AG09319 (cell line): ENCODE measurements at regions not wholly inside any gene's neighbourhood (a gene's known extent, or its start where the extent isn't known, plus 50 kb on each side); places are given as distances from the start of the nearest gene placed in this dataset.

Source experiments
- DNase-seq: peaks from one replicate; pipeline ENCODE4 v3.0.0-alpha.2; 2010; ENCODE audit warnings: low read depth; ENCODE audit errors: extremely low read depth
- TF ChIP-seq, protein P1 (sequence below): IDR thresholded peaks from 2 replicates; pipeline ENCODE4 v1.5.1; 2011; ENCODE audit warnings: low read depth, mild to moderate bottlenecking, inconsistent platforms, low read length, moderate library complexity

DNA sequence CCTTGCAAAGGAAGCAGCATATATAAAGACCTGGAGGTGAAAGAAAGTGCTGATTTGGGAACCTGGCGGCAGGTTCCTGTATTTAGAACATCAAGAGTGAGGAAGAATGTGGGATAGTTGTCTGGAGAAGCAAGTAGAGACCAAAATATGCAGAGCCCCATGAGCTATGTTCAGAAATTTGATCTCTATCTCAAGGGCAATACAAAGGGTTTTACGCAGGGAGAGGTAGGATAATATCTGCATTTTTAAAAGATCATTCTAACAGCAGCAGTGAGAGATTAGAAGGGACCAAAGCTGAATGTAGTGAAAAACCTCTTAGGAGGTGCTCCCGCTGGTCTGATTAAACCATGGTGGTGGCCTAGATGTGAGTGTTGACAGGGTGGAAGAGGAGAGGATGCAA, 453.9 kb upstream of the PKN2 start:
- no peak for DNase-seq
- TF ChIP-seq, protein P1, sequence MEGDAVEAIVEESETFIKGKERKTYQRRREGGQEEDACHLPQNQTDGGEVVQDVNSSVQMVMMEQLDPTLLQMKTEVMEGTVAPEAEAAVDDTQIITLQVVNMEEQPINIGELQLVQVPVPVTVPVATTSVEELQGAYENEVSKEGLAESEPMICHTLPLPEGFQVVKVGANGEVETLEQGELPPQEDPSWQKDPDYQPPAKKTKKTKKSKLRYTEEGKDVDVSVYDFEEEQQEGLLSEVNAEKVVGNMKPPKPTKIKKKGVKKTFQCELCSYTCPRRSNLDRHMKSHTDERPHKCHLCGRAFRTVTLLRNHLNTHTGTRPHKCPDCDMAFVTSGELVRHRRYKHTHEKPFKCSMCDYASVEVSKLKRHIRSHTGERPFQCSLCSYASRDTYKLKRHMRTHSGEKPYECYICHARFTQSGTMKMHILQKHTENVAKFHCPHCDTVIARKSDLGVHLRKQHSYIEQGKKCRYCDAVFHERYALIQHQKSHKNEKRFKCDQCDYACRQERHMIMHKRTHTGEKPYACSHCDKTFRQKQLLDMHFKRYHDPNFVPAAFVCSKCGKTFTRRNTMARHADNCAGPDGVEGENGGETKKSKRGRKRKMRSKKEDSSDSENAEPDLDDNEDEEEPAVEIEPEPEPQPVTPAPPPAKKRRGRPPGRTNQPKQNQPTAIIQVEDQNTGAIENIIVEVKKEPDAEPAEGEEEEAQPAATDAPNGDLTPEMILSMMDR, result no peak

GRCh38 chr1:88237058-88237457, 447.0 kb upstream of the PKN2 start:
- no peak for DNase-seq
- TF ChIP-seq, protein P1, result no peak

GRCh38 chr1:88239205-88239604, 444.9 kb upstream of the PKN2 start:
- DNase-seq, result no peak
- TF ChIP-seq, protein P1, result no peak

DNA sequence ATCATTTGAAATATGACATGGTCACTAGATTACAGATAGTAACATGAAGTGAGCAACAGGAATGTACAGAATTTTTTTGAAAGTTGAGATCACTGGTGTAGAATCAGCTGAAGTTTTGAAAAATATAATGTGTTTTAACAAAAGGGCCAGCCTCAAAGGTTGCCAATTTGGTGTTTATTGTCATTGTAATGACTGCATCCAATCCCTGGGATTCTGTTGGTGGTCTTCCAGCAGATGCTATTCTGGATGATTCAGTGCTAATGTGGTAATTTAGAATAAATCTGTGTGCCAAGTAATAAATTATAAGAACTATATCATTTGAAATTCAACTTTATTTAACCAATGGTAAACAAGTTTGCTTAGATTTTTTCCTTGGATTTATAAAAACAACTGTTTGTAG, 436.4 kb upstream of the PKN2 start:
- TF ChIP-seq, protein P1, result no peak
- DNase-seq, result no peak

DNA sequence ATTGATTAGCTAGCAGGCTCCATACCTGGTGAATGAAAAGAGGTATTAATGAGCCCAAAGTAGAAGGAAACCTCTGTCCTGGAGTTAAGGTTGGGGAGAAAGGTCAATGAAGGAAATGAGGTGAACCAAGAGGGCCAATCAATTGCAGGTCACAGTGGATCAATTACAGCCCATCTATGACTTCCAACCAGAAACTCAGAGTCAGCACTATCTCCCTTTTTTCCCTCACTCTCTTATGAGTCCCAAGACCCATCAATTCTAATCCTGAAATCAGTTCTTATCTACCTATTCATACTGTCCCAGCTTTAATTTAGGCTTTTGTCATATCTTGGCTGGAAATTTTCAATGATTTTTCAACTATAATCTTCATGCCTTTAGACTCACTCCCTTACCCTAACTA, 433.2 kb upstream of the PKN2 start:
- DNase-seq, result no peak

GRCh38 chr1:88252745-88253144, 431.3 kb upstream of the PKN2 start:
- TF ChIP-seq, protein P1, result no peak

More for the DNA sequence above, 433.2 kb upstream of the PKN2 start:
- TF ChIP-seq, protein P1, result no peak

DNA sequence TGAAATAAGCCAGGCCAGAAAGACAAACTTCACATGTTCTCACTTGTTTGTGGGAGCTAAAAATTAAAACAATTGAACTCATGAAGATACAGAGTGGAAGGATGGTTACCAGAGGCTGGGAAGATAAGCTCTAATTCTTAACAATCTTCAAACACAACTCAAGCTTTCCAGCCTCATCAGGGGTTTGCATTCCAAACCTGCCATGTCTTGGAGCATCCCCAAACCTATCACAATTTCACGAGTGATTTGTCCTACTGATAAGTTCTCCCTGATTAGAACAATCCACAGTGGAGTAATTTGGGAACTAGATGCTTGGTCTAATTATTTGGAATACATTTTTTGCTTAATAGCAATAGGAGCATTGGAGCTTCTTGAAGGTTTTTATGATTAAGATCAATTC, 418.5 kb upstream of the PKN2 start:
- TF ChIP-seq, protein P1, result no peak
- DNase-seq, result no peak

More at GRCh38 chr1:88252745-88253144, 431.3 kb upstream of the PKN2 start:
- DNase-seq, result no peak
